Esophagus muscularis mucosa (tissue), 4 donors: ENCODE measurements at regions not wholly inside any gene's neighbourhood (a gene's known extent, or its start where the extent isn't known, plus 50 kb on each side); places are given as distances from the start of the nearest gene placed in this dataset.
"Not testable (repeated sequence)": the region's sequence is repeated elsewhere in the genome, so short reads cannot be mapped to it uniquely, and the experiment has no call there.

Source experiments
- DNase-seq: peaks from one replicate; pipeline ENCODE4 v3.0.0-alpha.2; 2017; ENCODE audit errors: extremely low spot score
- H3K27ac ChIP-seq, 4 donors: fragments of 200-600 bp; sonication (generic); replicated peaks in 1 of 4; 1 replicate in 3 of 4; 2 replicates in 1 of 4; pipeline ENCODE4 v1.5.1; 2016 to 2019; ENCODE audit warnings: mild to moderate bottlenecking in 1 of 4
- H3K27me3 ChIP-seq, 4 donors: fragments of 200-600 bp; sonication (generic); one replicate each; pipeline versions ENCODE4 v1.5.1 to v1.6.0; 2016 to 2019
- H3K36me3 ChIP-seq, 4 donors: fragments of 200-600 bp; sonication (generic); one replicate each; pipeline ENCODE4 v1.5.1; 2016 to 2019
- H3K4me1 ChIP-seq, 4 donors: fragments of 200-600 bp; sonication (generic); one replicate each; pipeline ENCODE4 v1.5.1; 2016 to 2019
- H3K4me3 ChIP-seq, 4 donors: fragments of 200-600 bp; sonication (generic); 1 replicate in 2 of 4; 2 replicates in 2 of 4; pipeline ENCODE4 v1.5.1; 2016 to 2019; ENCODE audit warnings: mild to moderate bottlenecking in 4 of 4, moderate library complexity in 1 of 4
- H3K9me3 ChIP-seq, 4 donors: fragments of 200-600 bp; sonication (generic); 1 replicate in 3 of 4; 2 replicates in 1 of 4; pipeline ENCODE4 v1.5.1; 2016 to 2019
- EP300 ChIP-seq: sonication (generic); formaldehyde crosslinking; IDR thresholded peaks from one replicate; pipeline ENCODE4 v1.6.1; 2017; ENCODE audit warnings: antibody characterized with exemption
- POLR2A ChIP-seq: fragments of 450-650 bp; IDR thresholded peaks from one replicate; pipeline ENCODE4 v1.6.1; 2017; ENCODE audit warnings: antibody characterized with exemption, moderate library complexity, mild to moderate bottlenecking, low read depth
- POLR2AphosphoS5 ChIP-seq, 2 donors: sonication (generic); formaldehyde crosslinking; IDR thresholded peaks; one replicate each; pipeline ENCODE4 v1.6.1; 2017; ENCODE audit warnings: antibody characterized with exemption in 2 of 2
- whole genome bisulfite sequencing: methylation state at CpG from one replicate; pipeline ENCODE4 v1.1.5; 2018; 5-methylcytosine and 5-hydroxymethylcytosine counted together
- intact Hi-C: fragments of 100-400 bp; cut with DNase I; formaldehyde crosslinking; loops from one replicate; pipeline ENCODE4 v1.15.1; 2023
- TF ChIP-seq, protein P1 (sequence below), 3 experiments: fragments of 200-600 bp in 2 of 3; fragments of 450-650 bp in 1 of 3; sonication (generic) in 2 of 3; IDR thresholded peaks; one replicate each; pipeline ENCODE4 v1.5.1; 2017 to 2019; ENCODE audit warnings: antibody characterized with exemption in 3 of 3, mild to moderate bottlenecking in 2 of 3, moderate library complexity in 1 of 3

DNA sequence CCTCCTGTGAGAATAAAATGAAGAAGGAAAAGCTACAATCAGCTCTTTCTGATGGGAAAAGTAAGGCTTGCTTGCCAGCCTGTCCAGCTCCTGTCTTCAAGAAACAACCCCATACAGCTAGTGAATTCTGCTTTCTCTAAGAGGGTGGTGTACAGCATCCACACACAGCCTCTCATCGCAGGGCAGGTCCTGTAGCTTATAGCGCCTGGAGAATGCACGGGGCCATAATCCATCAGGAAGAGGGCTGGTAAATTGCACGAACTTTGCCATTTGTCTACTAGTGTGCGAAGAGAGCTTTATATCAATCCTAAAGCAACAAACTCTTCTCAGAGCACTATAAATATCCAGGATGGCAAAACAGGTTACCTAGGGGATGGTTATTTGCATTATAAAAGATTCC is 83.3 kb upstream of the SAMSN1 start:
- no peak overlapping the region for H3K27ac ChIP-seq
- H3K36me3 ChIP-seq: no peaks in the 10 kb centered on the region
- H3K9me3 ChIP-seq: peaks cover 0 to 7% (median 3%) of the 10 kb centered on the region in 4 donors
- DNase-seq: no peak
- H3K27me3 ChIP-seq: no peaks in the 10 kb centered on the region
- intact Hi-C loops: no loop called here
- TF ChIP-seq POLR2AphosphoS5 (IDR thresholded peaks at IDR 0.05) (no peak), POLR2A (no peak), EP300 (no peak)
- TF ChIP-seq, protein P1, sequence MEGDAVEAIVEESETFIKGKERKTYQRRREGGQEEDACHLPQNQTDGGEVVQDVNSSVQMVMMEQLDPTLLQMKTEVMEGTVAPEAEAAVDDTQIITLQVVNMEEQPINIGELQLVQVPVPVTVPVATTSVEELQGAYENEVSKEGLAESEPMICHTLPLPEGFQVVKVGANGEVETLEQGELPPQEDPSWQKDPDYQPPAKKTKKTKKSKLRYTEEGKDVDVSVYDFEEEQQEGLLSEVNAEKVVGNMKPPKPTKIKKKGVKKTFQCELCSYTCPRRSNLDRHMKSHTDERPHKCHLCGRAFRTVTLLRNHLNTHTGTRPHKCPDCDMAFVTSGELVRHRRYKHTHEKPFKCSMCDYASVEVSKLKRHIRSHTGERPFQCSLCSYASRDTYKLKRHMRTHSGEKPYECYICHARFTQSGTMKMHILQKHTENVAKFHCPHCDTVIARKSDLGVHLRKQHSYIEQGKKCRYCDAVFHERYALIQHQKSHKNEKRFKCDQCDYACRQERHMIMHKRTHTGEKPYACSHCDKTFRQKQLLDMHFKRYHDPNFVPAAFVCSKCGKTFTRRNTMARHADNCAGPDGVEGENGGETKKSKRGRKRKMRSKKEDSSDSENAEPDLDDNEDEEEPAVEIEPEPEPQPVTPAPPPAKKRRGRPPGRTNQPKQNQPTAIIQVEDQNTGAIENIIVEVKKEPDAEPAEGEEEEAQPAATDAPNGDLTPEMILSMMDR (IDR thresholded peaks at IDR 0.05): no peak
- WGBS: 64% methylated on average over 5 of the region's 5 CpGs
- no peak overlapping the region for H3K4me3 ChIP-seq
- no peaks in the 10 kb centered on the region for H3K4me1 ChIP-seq

DNA sequence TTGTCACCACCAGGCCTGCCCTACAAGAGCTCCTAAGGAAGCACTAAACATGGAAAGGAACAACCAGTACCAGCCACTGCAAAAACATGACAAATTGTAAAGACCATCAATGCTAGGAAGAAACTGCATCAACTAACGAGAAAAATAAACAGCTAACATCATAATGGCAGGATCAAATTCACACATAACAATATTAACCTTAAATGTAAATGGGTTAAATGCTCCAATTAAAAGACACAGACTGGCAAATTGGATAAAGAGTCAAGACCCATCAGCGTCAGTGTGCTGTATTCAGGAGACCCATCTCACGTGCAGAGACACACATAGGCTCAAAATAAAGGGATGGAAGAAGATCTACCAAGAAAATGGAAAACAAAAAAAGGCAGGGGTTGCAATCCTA is 77.0 kb upstream of the SAMSN1 start:
- DNase-seq, H3K27me3 ChIP-seq, H3K4me1 ChIP-seq, H3K36me3 ChIP-seq, intact Hi-C loops, H3K27ac ChIP-seq, H3K4me3 ChIP-seq: not testable (repeated sequence)
- WGBS: 73% methylated on average over 3 of the region's 3 CpGs
- peaks cover 0 to 12% (median 3%) of the 10 kb centered on the region in 4 donors for H3K9me3 ChIP-seq

GRCh38 chr21:14620152-14620551 is 74.0 kb upstream of the SAMSN1 start:
- Histone ChIP-seq H3K27ac (no peak overlapping the region), H3K27me3 (no peaks in the 10 kb centered on the region), H3K4me1 (peaks cover 0 to 10% (median 7%) of the 10 kb centered on the region in 4 donors), H3K9me3 (peaks cover 0 to 7% (median 0%) of the 10 kb centered on the region in 4 donors), H3K36me3 (no peaks in the 10 kb centered on the region), H3K4me3 (no peak overlapping the region)
- intact Hi-C loops: no loop called here
- WGBS: 85% methylated on average over 2 of the region's 2 CpGs
- DNase-seq: no peak
- TF ChIP-seq, protein P1 (IDR thresholded peaks at IDR 0.05): no peak
- TF ChIP-seq EP300 (no peak), POLR2AphosphoS5 (IDR thresholded peaks at IDR 0.05) (no peak), POLR2A (no peak)

DNA sequence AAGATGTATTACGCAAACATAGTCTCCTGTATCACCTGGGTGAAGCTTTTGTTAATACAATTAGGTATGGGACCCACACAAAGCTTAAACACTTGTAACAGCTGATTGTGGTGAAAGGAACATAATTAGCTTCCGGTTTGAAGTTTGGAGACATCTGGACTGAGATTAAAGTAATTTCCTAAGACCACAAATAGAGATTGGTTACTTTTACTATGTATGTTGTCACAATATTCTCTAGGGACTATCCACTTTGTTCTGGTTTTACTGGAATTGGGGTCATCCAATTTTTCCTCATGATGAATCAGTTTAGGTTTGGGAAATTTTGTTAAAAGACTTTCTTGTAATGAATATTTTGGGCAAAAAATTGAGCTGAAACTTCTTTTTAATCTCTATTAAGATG is 71.8 kb upstream of the SAMSN1 start:
- TF ChIP-seq POLR2A: no peak
- TF ChIP-seq POLR2AphosphoS5 (IDR thresholded peaks at IDR 0.05): no peak
- TF ChIP-seq, protein P1 (IDR thresholded peaks at IDR 0.05): no peak
- TF ChIP-seq EP300: no peak
- Histone ChIP-seq H3K27ac (no peak overlapping the region), H3K36me3 (no peaks in the 10 kb centered on the region), H3K27me3 (no peaks in the 10 kb centered on the region), H3K4me3 (no peak overlapping the region), H3K9me3 (peaks cover 0 to 7% (median 0%) of the 10 kb centered on the region in 4 donors), H3K4me1 (peaks cover 0 to 10% (median 7%) of the 10 kb centered on the region in 4 donors)
- intact Hi-C loops: no loop called here
- no peak for DNase-seq
- WGBS: 59% methylated on average over 2 of the region's 2 CpGs

DNA sequence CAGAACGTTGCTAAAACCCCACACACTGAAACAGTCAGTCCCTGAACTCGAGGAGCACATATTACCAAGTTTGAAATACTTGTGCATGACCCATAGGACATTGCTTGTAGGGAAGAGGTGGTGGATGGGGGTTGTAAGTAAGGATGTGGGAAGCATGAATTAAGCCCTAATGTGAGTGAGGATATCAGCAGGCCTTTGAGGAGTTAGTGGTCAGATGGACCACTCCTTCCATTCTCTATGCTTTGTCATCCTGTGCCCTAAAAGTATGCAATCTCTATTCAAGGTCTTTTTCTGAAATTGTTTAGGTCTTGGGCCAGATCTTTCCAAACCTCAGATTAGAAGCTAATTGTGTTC is 70.9 kb upstream of the SAMSN1 start:
- no peaks in the 10 kb centered on the region for H3K27me3 ChIP-seq
- H3K4me1 ChIP-seq: peaks cover 0 to 10% (median 7%) of the 10 kb centered on the region in 4 donors
- 75% methylated on average over 2 of the region's 2 CpGs for WGBS
- TF ChIP-seq EP300 (no peak), POLR2AphosphoS5 (IDR thresholded peaks at IDR 0.05) (no peak), POLR2A (no peak)
- TF ChIP-seq, protein P1 (IDR thresholded peaks at IDR 0.05): no peak
- intact Hi-C loops: no loop called here
- DNase-seq: no peak
- H3K27ac ChIP-seq: no peak overlapping the region
- H3K36me3 ChIP-seq: no peaks in the 10 kb centered on the region
- peaks cover 0 to 7% (median 0%) of the 10 kb centered on the region in 4 donors for H3K9me3 ChIP-seq
- H3K4me3 ChIP-seq: no peak overlapping the region
